NCI-H128 (cell line): ENCODE measurements at regions not wholly inside any gene's neighbourhood (a gene's known extent, or its start where the extent isn't known, plus 50 kb on each side); places are given as distances from the start of the nearest gene placed in this dataset.
"Not testable (repeated sequence)": the region's sequence is repeated elsewhere in the genome, so short reads cannot be mapped to it uniquely, and the experiment has no call there.

Experiments
- DNase-seq: peaks from one replicate; lab custom pipeline; 2025; ENCODE audit not compliant: unreplicated experiment; lab: John Stamatoyannopoulos, UW

DNA sequence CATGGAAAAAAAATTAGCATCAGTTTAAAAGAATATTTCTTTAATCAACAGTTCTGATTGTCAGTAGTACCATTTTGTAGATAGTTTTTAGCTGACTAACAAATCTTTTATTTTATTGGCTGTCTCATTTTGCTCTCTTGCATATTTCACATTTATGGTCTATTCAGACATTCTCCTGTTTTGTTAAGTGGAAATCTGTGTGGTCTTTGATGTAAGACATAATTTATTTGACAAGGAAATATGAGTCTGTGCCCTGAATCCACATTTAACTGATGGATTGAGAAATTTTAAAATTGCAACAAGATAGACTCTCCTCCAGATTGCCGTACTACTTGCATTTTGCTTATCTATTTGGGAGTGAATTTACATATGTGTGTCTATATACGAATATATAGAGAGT is 96.3 kb upstream of the ATP5MC3 start:
- DNase-seq: no peak

DNA sequence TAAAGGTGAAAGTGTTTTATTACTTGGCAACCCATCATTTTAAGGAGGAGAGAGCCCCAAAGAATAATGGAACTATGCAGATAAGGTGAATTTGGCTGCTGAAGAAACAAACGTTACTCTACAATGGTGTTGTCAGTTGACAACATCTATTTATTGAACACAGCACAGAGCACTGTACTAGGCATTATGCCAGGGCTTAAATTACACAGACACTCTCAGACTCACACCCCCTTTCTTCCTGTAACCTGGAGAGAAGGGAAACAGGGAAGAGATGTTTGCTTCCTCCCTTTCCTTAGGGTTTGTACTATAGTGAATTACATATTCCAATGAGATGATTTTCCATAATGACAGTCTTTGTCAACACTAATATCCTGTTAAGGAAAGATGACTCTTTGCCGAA is 94.0 kb upstream of the ATP5MC3 start:
- no peak for DNase-seq

DNA sequence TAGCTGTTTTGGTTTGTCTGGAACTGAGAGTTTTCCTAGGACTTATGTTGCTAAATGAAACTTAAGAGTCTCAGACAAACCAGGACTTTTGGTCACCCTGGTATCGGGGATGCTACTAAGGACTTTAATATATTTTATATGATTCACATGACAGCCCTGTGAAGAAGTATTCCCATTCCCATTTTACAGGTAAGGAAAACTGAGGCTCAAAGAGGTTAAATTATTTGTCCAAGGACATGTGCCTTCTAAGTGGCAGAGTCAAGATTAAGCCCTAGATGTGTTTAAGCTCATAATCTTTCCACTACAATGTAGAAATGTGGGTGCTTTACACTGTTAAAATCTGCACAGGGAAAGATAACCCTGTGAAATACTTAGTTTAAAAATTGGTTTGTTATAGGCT is 77.7 kb upstream of the ATP5MC3 start:
- DNase-seq: no peak

DNA sequence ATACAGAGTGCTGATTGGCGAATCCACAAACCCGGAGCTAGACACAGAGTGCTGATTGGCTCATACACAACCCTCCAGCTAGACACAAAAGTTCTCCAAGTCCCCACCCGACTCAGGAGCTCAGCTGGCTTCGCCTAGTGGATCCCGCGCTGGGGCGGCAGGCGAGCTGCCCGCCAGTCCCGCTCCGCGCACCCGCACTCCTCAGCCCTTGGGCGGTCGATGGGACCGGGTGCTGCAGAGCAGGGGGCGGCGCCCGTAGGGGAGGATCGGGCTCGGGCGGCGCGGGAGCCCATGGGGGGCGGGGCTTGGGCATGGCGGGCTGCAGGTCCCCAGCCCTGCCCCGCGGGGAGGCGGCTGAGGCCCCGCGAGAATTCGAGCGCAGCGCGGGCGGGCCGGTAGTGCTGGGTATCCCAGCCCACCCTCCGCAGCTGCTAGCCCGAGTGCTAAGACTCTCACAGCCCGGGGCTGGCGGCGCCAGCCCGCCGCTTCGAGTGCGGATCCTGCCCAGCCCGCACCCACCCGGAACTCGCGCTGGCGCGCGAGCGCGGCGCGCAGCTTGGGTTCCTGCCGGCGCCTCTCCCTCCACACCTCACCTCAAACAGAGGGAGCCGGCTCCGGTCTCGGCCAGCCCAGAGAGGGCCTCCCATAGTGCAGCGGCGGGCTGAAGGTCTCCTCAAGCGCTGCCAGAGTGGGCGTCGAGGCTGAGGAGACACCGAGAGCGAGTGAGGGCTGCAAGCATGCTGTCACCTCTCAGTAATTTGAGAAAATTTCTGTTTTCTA is 75.5 kb upstream of the ATP5MC3 start:
- DNase-seq: no peak

DNA sequence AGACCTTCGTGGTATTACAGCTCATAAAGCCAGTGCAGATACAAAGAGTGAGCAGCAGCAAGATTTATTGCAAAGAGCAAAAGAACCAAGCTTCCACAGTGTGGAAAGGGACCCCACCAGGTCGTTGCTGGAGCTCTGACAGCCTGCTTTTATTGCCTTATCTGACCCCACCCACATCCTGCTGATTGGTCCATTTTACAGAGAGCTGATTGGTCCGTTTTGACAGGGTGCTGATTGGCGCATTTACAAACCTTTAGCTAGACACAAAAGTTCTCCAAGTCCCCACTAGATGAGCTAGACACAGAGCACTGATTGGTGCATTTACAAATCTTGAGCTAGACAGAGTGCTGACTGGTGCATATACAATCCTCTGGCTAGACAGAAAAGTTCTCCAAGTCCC is 74.9 kb upstream of the ATP5MC3 start:
- DNase-seq: not testable (repeated sequence)

DNA sequence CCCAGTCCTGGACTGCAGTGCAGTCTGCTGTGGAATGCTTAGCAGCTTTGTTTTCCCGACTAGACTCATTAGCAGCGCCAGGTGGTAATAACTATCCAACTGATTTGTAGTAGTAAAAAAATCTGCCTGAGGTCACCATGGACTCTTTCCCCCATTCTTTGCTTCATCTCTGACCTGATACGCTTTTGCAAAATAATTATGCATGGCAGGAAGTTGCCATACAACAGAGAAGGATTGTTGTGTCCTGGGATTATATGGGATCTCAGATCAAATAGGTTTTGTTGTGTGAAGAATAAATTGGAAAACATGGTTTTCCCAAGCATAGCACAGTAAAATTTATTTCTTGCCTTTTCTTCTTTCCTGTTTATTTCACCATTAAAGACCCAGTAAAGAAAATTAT is 72.4 kb upstream of the ATP5MC3 start:
- DNase-seq: no peak

DNA sequence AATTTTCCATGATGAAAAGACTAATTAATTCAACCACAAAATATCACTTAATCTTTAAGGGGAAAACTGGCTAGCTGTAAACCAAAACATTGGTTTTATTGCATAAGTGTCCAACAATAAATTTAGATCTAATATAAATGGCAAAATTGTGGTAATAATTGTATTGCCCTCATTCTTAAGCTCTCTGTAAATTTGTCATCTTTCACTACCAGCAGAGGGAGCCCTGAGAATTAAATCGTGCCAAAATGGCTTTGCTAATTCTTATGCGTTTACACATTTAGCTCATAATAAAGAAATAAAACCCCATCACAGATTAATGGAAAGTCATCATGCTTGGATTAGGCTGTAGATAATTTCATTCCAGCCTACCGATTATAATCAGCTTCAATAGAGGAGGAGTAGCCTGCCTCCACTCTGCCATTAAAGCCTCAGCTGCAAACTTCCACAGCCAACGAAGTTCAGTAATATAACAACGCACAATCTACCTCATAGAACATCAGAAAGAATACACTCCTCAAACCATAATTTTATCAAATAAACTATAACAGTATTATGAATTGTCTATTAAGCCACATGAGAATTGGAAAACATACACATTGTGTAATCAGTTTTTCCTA is 70.0 kb upstream of the ATP5MC3 start:
- no peak for DNase-seq

DNA sequence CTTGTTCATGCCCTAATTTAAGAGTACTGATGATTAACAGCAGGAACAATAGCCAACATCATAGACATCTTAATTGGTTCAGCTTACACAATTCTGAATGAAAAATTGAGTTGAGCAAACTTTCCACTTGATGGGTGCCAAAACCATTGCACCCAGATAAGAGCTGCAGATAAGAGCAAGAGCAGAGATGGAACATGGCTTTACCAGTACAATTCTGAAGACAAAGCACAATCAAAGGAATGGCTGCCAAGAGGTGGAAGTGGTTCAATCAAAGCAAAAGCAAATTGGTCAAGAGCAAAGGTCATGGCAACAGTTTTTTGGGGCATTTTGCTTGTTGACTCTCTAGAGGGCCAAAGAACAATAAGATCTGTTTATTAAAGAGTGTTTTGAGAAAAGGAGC is 65.6 kb upstream of the ATP5MC3 start:
- DNase-seq: no peak

DNA sequence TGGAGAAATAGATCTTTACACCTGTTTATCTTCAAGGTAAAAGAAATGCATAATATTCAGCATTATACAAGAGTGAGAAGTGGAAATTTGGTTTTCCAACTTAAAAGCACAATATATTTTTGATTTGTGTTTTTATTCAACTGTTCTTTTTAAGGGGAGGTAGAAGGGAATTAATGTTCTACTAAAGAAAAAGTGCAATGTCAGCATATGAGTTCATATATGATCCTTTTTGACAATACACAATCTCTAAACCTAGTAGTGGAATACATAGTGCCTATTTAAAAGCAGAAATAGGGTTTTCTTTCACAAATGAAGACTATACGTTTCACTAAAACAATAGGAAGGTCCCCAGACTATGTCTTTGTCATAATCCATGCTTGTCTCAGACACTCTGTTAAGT is 63.2 kb upstream of the ATP5MC3 start:
- no peak for DNase-seq

DNA sequence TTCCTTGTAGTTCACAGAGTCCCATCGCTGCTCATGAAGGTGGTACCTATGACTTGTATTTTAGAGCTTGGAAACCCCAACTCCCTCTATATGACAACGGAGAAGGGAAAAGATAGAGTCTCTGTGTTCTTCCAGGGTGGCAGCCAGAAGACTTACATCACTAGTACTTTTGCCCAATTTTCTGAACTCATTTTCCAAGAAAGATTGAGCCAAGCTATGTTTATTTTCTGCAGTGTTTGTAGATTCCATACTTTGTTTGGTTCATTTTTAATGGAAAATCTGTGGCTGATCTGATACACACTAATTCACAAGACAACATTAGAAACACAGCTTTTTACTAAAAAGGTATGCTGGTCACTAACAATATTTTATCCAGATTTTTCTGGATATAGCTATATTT is 60.2 kb upstream of the ATP5MC3 start:
- no peak for DNase-seq

DNA sequence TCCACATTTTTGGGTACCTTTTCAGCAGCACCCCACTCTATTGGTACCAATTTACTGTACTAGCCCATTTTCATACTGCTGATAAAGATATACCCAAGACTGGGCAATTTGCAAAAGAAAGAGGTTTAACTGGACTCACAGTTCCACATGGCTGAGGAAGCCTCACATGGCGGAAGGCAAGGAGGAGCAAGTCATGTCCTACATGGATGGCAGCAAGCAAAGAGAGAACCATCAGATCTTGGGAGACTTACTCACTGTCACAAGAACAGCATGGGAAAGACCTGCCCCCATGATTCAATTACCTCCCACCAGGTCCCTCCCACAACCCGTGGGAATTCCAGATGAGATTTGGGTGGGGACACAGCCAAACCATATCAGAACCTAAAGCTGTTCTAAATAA is 58.5 kb upstream of the ATP5MC3 start:
- DNase-seq: not testable (repeated sequence)

DNA sequence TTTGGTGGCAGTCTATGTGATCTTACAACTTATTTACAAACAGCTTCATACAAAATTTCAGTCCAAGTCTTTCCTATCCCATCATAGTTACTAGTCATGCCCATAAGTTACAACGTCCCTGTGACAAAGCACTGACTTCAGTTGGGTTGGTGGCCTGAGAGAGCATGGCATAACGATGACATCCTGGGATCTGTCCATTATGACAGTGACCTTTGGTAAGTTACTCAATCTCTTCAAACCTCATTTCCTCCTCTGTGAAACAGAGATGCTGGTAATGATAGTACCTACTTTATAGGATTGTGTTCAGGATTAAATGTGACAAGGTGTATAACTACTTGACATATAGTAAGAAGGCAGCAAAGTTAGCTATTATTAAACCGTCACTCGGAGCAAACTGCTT is 55.4 kb upstream of the ATP5MC3 start:
- no peak for DNase-seq

DNA sequence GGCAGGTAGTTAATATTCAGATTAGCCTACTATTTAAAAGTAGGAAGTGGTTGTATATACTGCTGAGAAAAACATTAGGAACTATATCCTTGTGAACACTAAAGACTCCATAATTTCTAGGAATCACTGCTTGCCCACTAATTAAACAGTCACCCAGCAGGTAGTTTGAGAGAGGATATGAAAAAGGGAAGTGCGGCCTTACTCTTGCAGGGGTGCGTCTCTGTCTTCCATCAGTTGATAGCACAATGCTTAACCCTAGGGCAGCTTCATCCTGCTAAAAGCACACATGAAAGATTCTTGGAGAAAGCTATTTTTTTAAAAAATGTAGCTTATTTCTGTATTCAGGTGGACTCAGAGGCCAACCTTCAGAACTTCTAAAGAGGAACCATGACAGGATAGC is 53.1 kb upstream of the ATP5MC3 start:
- no peak for DNase-seq

DNA sequence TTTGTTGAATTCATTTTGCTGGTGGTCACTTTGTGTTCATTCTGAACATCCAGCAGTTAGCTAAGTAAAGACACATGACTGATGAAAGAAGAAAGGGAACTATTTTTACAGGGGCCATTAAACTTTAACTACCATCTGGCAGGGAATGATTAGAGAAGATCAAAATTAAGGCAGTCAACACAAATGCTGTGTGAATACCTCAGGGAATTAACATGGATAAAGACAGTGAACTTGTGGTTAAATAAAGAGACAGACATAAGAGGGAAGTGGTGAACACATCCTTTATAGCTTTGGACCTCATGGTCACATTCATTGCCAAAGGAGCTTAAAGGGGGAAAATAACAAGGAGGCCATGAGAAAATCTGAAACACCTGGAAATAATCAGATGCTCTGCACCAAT is 52.6 kb upstream of the ATP5MC3 start:
- DNase-seq: no peak

DNA sequence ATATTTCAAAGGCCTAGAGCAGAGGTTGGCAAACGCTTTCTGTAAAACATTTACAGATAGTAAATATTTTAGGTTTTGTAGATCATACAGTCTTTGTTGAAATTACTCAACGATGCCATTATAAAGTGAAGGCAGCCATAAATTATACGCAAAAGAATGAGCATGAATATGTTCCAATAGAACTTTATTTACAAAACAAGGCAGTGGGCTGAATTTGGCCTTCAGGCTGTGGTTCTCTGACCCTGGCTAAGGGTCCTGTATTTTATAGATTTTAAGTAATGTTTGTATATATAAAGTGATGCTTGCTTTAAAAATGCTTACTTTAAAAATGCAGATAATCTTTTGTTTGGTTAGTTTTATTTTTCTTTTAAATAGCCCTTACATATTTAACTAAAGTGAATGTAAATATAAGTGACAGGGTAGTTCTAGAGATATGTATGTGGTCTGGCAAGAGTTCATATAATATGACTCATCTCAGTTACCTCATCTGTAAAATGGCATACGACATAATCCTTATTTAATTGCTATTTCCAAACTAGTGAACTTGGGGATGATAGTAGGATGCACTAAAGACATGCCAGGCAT is 51.7 kb upstream of the ATP5MC3 start:
- no peak for DNase-seq
